HG02623 (cell line): ENCODE measurements at regions not wholly inside any gene's neighbourhood (a gene's known extent, or its start where the extent isn't known, plus 50 kb on each side); places are given as distances from the start of the nearest gene placed in this dataset.

Experiments used
- ATAC-seq: cut with Tn5 transposase; IDR thresholded peaks from one replicate; pipeline ENCODE4 v1.9.1; 2021; ENCODE audit warnings: moderate library complexity; ENCODE audit not compliant: unreplicated experiment

- ATAC-seq, result no peak
These were observed 606.7 kb downstream of the STIM2 start for GRCh38 chr4:27467351-27467750.

GRCh38 chr4:27472364-27472763, 611.7 kb downstream of the STIM2 start:
- ATAC-seq, result no peak

- ATAC-seq, result no peak
These were observed 614.0 kb downstream of the STIM2 start for GRCh38 chr4:27474691-27475090.

GRCh38 chr4:27484216-27484615, 623.6 kb downstream of the STIM2 start:
- no peak for ATAC-seq

- no peak for ATAC-seq
These were observed 629.7 kb downstream of the STIM2 start for GRCh38 chr4:27490315-27490714.

GRCh38 chr4:27490766-27491165, 630.1 kb downstream of the STIM2 start:
- ATAC-seq, result no peak

GRCh38 chr4:27506401-27506800, 645.8 kb downstream of the STIM2 start:
- ATAC-seq, result no peak

GRCh38 chr4:27514711-27515110, 654.1 kb downstream of the STIM2 start:
- ATAC-seq, result no peak

GRCh38 chr4:27515140-27515539, 654.5 kb downstream of the STIM2 start:
- ATAC-seq, result no peak

- no peak for ATAC-seq
These were observed 658.2 kb downstream of the STIM2 start for GRCh38 chr4:27518876-27519275.

- ATAC-seq, result no peak
These were observed 663.6 kb downstream of the STIM2 start for GRCh38 chr4:27524224-27524623.

GRCh38 chr4:27534488-27534887, 673.8 kb downstream of the STIM2 start:
- ATAC-seq, result no peak

GRCh38 chr4:27568236-27568951, 707.8 kb downstream of the STIM2 start:
- ATAC-seq, result no peak

GRCh38 chr4:27568952-27569319, 708.3 kb downstream of the STIM2 start:
- ATAC-seq, result no peak

GRCh38 chr4:27574743-27575142, 714.1 kb downstream of the STIM2 start:
- ATAC-seq, result no peak

- no peak for ATAC-seq
These were observed 717.3 kb downstream of the STIM2 start for GRCh38 chr4:27577951-27578350.

GRCh38 chr4:27592738-27593137, 732.1 kb downstream of the STIM2 start:
- ATAC-seq, result no peak

GRCh38 chr4:27594922-27595321, 734.3 kb downstream of the STIM2 start:
- ATAC-seq, result no peak

GRCh38 chr4:27595571-27596360, 735.1 kb downstream of the STIM2 start:
- no peak for ATAC-seq

- no peak for ATAC-seq
These were observed 741.5 kb downstream of the STIM2 start for GRCh38 chr4:27602172-27602571.

- no peak for ATAC-seq
These were observed 744.1 kb downstream of the STIM2 start for GRCh38 chr4:27604692-27605091.

GRCh38 chr4:27616166-27616565, 755.5 kb downstream of the STIM2 start:
- ATAC-seq, result no peak
